ENCODE measurements at regions not wholly inside any gene's neighbourhood (a gene's known extent, or its start where the extent isn't known, plus 50 kb on each side); places are given as distances from the start of the nearest gene placed in this dataset.

GRCh38 chr3:153911116-153911515, 210.1 kb upstream of the ARHGEF26 start:
- TF ChIP-seq, protein P1, sequence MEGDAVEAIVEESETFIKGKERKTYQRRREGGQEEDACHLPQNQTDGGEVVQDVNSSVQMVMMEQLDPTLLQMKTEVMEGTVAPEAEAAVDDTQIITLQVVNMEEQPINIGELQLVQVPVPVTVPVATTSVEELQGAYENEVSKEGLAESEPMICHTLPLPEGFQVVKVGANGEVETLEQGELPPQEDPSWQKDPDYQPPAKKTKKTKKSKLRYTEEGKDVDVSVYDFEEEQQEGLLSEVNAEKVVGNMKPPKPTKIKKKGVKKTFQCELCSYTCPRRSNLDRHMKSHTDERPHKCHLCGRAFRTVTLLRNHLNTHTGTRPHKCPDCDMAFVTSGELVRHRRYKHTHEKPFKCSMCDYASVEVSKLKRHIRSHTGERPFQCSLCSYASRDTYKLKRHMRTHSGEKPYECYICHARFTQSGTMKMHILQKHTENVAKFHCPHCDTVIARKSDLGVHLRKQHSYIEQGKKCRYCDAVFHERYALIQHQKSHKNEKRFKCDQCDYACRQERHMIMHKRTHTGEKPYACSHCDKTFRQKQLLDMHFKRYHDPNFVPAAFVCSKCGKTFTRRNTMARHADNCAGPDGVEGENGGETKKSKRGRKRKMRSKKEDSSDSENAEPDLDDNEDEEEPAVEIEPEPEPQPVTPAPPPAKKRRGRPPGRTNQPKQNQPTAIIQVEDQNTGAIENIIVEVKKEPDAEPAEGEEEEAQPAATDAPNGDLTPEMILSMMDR (IDR thresholded peaks at IDR 0.05), result no peak
- no peak for TF ChIP-seq POLR2A (IDR thresholded peaks at IDR 0.05)

All from heart left ventricle (tissue), 13 donors.